VCaP (cell line): ENCODE measurements at regions not wholly inside any gene's neighbourhood (a gene's known extent, or its start where the extent isn't known, plus 50 kb on each side); places are given as distances from the start of the nearest gene placed in this dataset.

Experiments
- H3K27ac ChIP-seq: fragments of 450-650 bp; 2 replicates; pipeline ENCODE4 v1.5.1; 2017
- TF ChIP-seq, protein P1 (sequence below): fragments of 450-650 bp; conservative IDR thresholded peaks from 2 replicates; pipeline ENCODE4 v1.5.1; 2017; ENCODE audit warnings: mild to moderate bottlenecking, moderate library complexity

DNA sequence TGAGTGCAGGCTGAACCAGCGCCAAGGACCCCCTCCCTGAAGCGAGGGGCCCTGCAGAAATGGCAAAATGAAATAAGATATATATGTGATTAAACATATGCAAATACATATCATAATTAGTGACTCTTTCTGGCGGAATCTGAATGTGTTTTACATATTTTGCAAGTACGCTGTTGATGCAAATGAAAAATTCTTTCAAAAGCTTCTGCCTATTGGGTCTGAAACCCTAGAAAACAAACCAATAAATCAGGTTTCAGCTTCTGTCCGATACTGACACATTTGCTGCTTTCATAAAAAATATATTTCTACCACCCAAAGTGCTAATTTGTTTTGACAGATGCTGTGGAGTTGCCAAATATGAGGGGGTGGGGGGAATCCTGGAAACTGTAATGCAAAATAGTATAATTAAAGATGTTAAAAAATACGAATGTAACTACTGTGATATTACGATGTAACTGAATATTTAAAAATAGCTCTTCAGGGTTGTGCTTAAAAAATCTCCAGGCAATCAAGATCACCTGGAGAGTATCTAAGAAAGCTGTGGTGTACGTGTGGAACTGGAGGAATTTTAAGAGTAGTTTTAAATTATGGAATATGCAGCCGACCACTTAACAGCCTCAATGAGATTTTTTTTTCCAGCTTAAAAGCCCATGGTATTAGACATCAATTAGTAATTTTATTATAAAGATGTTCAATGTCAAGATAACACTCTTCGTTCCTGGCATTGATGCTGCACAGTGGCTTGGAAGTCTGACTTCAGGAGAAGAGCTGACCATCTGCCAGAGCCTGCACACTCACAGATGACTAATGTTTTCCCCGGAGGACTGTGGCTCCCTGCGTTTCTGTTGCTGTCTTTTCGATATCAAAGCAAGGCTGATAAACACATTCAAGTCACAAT, 122.2 kb upstream of the RCN1 start:
- TF ChIP-seq, protein P1, sequence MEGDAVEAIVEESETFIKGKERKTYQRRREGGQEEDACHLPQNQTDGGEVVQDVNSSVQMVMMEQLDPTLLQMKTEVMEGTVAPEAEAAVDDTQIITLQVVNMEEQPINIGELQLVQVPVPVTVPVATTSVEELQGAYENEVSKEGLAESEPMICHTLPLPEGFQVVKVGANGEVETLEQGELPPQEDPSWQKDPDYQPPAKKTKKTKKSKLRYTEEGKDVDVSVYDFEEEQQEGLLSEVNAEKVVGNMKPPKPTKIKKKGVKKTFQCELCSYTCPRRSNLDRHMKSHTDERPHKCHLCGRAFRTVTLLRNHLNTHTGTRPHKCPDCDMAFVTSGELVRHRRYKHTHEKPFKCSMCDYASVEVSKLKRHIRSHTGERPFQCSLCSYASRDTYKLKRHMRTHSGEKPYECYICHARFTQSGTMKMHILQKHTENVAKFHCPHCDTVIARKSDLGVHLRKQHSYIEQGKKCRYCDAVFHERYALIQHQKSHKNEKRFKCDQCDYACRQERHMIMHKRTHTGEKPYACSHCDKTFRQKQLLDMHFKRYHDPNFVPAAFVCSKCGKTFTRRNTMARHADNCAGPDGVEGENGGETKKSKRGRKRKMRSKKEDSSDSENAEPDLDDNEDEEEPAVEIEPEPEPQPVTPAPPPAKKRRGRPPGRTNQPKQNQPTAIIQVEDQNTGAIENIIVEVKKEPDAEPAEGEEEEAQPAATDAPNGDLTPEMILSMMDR = no peak
- no peak overlapping the region for H3K27ac ChIP-seq

DNA sequence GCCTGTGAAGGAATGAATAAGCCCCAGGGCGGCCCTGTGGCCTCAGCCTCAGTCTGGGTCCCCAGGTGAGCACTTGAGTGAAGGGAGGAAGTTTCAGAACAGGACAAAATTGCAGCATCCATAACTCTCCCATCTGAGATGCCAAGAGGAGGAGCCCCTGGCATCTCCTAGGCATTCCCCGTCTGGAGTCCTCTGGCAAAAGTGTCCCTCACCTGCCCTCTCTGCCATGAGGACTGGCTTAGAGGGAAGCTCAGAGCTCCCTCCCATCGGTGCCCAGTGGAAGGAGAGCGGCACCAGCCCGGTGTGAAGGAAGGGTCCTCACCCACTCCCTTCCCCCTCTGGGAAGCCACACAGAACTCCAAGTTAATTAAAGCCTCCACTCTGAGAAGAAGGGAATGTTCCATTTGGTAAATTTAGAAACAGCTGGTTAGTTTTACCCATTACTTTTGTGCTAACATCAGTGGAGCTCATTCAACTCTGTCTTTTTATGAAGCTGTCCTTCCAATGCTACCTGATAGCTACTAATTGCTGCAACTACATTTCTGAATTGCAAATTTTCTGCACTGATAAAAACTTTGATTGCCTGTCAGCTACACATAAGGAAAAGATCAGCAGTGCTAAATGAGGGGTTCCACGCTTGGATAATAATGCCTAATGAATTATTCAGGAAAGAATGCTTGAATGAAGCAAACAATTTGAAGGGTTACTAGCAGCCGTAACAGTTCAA, 123.3 kb upstream of the RCN1 start:
- TF ChIP-seq, protein P1 = no peak
- no peak overlapping the region for H3K27ac ChIP-seq

DNA sequence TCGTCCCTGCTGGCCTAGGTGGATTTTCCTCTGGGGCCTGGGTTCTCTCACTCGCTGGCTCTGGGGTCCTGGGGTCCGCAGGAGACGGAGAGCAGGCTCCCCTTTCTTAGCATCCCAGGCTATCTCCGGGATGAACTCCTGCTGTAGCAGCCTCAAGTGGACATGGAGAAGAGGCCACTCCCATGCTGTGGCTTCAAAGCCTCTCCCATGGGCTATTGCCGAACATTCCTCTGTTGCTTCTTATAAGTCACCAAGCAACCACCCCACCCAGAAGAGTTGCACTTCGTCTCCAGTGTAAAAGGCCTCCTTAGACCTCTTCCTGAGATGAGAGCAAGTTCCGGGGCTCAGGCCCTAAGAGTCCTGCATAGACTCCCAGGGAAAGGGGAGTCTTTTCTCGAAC, 124.0 kb upstream of the RCN1 start:
- TF ChIP-seq, protein P1 = no peak
- no peak overlapping the region for H3K27ac ChIP-seq

DNA sequence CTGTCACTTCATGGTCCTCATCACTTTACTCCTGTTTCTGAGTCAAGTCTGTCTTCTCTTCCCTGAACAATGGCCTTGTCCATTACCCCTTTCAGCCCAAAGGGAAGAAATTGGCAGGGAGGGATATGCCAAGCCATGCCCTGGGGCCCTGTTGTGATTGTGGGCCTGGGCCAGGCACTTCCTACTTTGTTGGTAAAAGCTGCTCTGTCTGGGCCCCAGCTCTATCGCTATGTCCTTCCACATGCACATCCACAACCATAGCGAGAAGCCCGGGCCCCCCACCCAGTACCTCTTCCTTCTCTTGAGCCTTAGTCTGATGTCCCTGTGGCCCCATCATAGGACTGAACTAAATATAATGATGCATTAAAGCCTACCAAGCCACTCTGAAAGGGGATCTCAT, 126.7 kb upstream of the RCN1 start:
- TF ChIP-seq, protein P1 = no peak
- H3K27ac ChIP-seq = no peak overlapping the region

DNA sequence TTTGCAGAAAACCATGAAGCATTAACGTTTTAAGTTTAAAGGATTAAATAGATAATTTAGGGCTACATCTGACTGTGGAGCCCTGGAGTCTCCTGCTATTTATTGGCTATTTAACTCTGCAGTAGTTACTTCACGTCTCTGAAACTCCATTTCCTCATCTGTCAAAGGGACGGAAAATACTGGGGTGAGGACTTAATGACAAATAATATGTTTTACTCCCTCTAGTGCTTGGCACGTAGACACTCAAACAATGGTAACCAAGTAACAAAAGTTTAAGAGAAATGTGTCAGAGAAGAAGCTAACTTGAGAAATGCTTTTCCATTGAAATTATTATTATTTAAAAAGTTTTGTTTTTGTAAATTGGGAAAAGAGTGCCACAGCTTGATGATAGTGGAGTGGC, 130.7 kb upstream of the RCN1 start:
- no peak overlapping the region for H3K27ac ChIP-seq
- TF ChIP-seq, protein P1 = no peak

DNA sequence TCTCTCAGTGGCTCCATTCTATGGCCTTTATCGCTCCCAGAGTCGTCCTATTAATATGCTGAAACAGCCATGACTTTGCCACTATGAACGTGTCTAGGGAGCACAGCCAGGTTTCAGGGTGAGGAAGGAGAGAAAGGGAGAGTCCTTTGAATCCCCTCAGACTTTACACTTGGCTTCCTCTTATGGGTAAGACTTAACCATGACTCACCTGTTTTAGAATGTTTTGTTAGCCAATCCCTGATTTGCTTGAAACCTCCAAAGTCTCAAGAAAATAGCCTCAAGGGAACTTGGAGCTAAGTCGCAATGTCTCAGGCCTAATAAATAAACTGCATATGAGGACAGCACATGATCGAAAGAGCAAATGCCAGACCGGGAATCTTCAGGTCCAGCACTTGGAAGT, 131.2 kb upstream of the RCN1 start:
- TF ChIP-seq, protein P1 = no peak
- no peak overlapping the region for H3K27ac ChIP-seq

DNA sequence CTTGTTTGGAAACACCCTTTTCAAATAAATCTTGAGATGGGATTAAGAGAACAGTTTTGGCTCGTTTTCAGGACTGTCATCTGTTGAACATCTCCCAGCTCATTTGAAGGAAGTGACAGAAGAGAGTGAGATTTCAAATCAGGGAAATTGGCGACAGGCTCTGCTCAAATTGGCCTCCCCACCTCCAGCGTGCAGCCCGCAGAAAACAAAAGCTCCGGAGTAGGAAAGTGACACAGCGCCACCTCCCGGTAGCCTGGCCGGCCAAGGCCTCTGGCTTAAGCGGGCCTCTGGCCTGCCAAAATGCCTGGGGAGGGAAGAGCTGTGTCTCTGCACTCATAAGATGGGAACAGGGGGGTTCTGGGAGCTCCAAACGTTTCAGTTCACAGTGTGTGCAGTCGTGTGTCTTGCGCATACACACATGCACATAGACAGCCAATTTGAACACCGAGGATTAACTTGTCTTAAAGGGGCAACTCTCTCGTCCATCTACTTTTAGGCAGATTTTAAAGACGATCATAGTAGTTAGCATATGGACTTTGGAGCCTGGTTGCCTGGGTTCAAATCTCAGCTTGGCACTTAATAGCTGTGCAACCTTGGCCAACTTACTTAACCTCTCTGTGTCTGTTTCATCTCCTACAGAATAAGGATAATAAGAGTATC, 132.7 kb upstream of the RCN1 start:
- TF ChIP-seq, protein P1 = no peak; the same call in 1 of the 2 replicates
- no peak overlapping the region for H3K27ac ChIP-seq
